H1 (cell line): ENCODE measurements at regions not wholly inside any gene's neighbourhood (a gene's known extent, or its start where the extent isn't known, plus 50 kb on each side); places are given as distances from the start of the nearest gene placed in this dataset.

Experiments used
- CTCF ChIA-PET: fragments of 300-600 bp; sonication (Branson Sonifier 250); formaldehyde crosslinking; loops from one replicate; lab custom pipeline; 2021; ENCODE audit not compliant: partially characterized antibody; lab: Charles Lee
- POLR2A ChIA-PET: fragments of 300-600 bp; sonication (Branson Sonifier 250); formaldehyde crosslinking; loops from one replicate; lab custom pipeline; 2021; ENCODE audit warnings: inconsistent platforms; ENCODE audit not compliant: partially characterized antibody; lab: Charles Lee
- DNase-seq, 2 experiments: peaks; one replicate each; pipeline versions ENCODE4 v3.0.0 to v3.0.0-alpha.2; 2010 to 2022; ENCODE audit warnings: low spot score in 2 of 2, low read depth in 1 of 2, mixed read lengths in 1 of 2
- FAIRE-seq: peaks from 2 replicates; lab custom pipeline; 2011; peaks lifted over from hg19 to GRCh38; lab: Jason Lieb, UNC
- H2AFZ ChIP-seq: 2 replicates; pipeline ENCODE4 v1.8.1; 2012; ENCODE audit warnings: low read length, inconsistent platforms
- H2AK5ac ChIP-seq: 2 replicates; pipeline ENCODE4 v1.6.1; 2013; ENCODE audit warnings: low read depth, low read length
- H2BK120ac ChIP-seq: replicated peaks from 2 replicates; pipeline ENCODE3; 2013; ENCODE audit warnings: low read depth, low read length, inconsistent platforms
- H2BK12ac ChIP-seq: 2 replicates; pipeline ENCODE4 v1.6.1; 2013; ENCODE audit warnings: low read depth, low read length
- H2BK15ac ChIP-seq: 2 replicates; pipeline ENCODE4 v1.6.1; 2013; ENCODE audit warnings: low read length
- H2BK20ac ChIP-seq: 2 replicates; pipeline ENCODE4 v1.6.1; 2013; ENCODE audit warnings: low read length
- H2BK5ac ChIP-seq: 2 replicates; pipeline ENCODE4 v1.6.1; 2013; ENCODE audit warnings: low read depth, low read length
- H3K14ac ChIP-seq: 2 replicates; pipeline ENCODE4 v1.6.1; 2013; ENCODE audit warnings: inconsistent platforms; ENCODE audit not compliant: insufficient read length
- H3K18ac ChIP-seq: 2 replicates; pipeline ENCODE4 v1.6.1; 2013; ENCODE audit warnings: low read length; ENCODE audit errors: extremely low read depth
- H3K23ac ChIP-seq: 2 replicates; pipeline ENCODE4 v1.6.1; 2013; ENCODE audit warnings: inconsistent platforms; ENCODE audit not compliant: insufficient read length
- H3K23me2 ChIP-seq: 2 replicates; pipeline ENCODE4 v1.6.1; 2013; ENCODE audit warnings: low read depth, low read length
- H3K27ac ChIP-seq: 2 replicates; pipeline ENCODE4 v1.6.1; 2011; ENCODE audit warnings: low read depth, low read length, inconsistent platforms
- H3K27me3 ChIP-seq, 4 experiments: replicated peaks in 1 of 4; 1 replicate in 1 of 4; 2 replicates in 3 of 4; pipeline versions ENCODE4 v1.6.1 to v1.8.1; 2011 to 2013; ENCODE audit warnings: low read length in 3 of 4, mild to moderate bottlenecking in 3 of 4, inconsistent platforms in 2 of 4, mixed read lengths in 2 of 4, moderate library complexity in 1 of 4; ENCODE audit not compliant: control insufficient read depth in 3 of 4, insufficient read depth in 3 of 4; ENCODE audit errors: extremely low read depth in 1 of 4
- H3K36me3 ChIP-seq, 4 experiments: 2 replicates each; pipeline versions ENCODE4 v1.6.1 to v1.8.1; 2011 to 2013; ENCODE audit warnings: mild to moderate bottlenecking in 4 of 4, low read length in 3 of 4, moderate library complexity in 2 of 4, control low read depth in 1 of 4, inconsistent platforms in 1 of 4; ENCODE audit not compliant: insufficient read depth in 4 of 4, control insufficient read depth in 2 of 4
- H3K4ac ChIP-seq: replicated peaks from 2 replicates; pipeline ENCODE3; 2013; ENCODE audit warnings: low read length, low read depth, mixed read lengths, inconsistent platforms; ENCODE audit not compliant: insufficient read length
- H3K4me1 ChIP-seq, 4 experiments: replicated peaks in 1 of 4; 1 replicate in 1 of 4; 2 replicates in 3 of 4; pipeline versions ENCODE4 v1.6.1 to v1.8.1; 2011 to 2013; ENCODE audit warnings: low read length in 3 of 4, inconsistent platforms in 2 of 4, mixed read lengths in 1 of 4; ENCODE audit not compliant: insufficient read depth in 4 of 4, control insufficient read depth in 3 of 4
- H3K4me2 ChIP-seq, 2 experiments: 2 replicates each; pipeline versions ENCODE4 v1.6.1 to v1.8.1; 2011 to 2013; ENCODE audit warnings: low read depth in 2 of 2, low read length in 2 of 2, control low read depth in 1 of 2, inconsistent platforms in 1 of 2, mild to moderate bottlenecking in 1 of 2; ENCODE audit not compliant: insufficient read depth in 1 of 2
- H3K4me3 ChIP-seq, 4 experiments: fragments of 200-600, 300-600 bp in 1 of 4; sonication (generic), shearing (Covaris generic), sonication (Bioruptor Twin) in 1 of 4; 2 replicates each; pipeline versions ENCODE4 v1.5.1 to v1.8.1; 2011 to 2016; ENCODE audit warnings: low read length in 4 of 4, low read depth in 3 of 4, control low read depth in 2 of 4, inconsistent platforms in 2 of 4, mild to moderate bottlenecking in 2 of 4, mixed read lengths in 1 of 4, moderate library complexity in 1 of 4; ENCODE audit not compliant: insufficient read depth in 2 of 4; ENCODE audit errors: extremely low read depth in 1 of 4
- H3K56ac ChIP-seq: replicated peaks from 2 replicates; pipeline ENCODE3; 2013; ENCODE audit warnings: low read depth, mild to moderate bottlenecking, mixed read lengths, low read length, inconsistent platforms; ENCODE audit not compliant: insufficient read length
- H3K79me1 ChIP-seq: 2 replicates; pipeline ENCODE4 v1.6.1; 2013; ENCODE audit warnings: low read depth, low read length, control low read depth
- H3K79me2 ChIP-seq, 2 experiments: 2 replicates each; pipeline versions ENCODE4 v1.6.1 to v1.8.1; 2012 to 2013; ENCODE audit warnings: low read length in 2 of 2, mild to moderate bottlenecking in 2 of 2, inconsistent platforms in 1 of 2; ENCODE audit not compliant: insufficient read depth in 2 of 2, control insufficient read depth in 1 of 2
- H3K9ac ChIP-seq, 4 experiments: replicated peaks in 1 of 4; 1 replicate in 1 of 4; 2 replicates in 3 of 4; pipeline versions ENCODE4 v1.6.1 to v1.8.1; 2011 to 2013; ENCODE audit warnings: low read depth in 3 of 4, low read length in 3 of 4, control low read depth in 2 of 4, mild to moderate bottlenecking in 2 of 4, moderate library complexity in 2 of 4, inconsistent platforms in 1 of 4; ENCODE audit errors: extremely low read depth in 1 of 4
- H3K9me3 ChIP-seq, 2 experiments: 2 replicates each; pipeline versions ENCODE4 v1.6.1 to v1.8.1; 2012 to 2013; ENCODE audit warnings: mild to moderate bottlenecking in 2 of 2, moderate library complexity in 2 of 2, control low read depth in 1 of 2, inconsistent platforms in 1 of 2, low read depth in 1 of 2, low read length in 1 of 2, mixed read lengths in 1 of 2; ENCODE audit not compliant: insufficient read depth in 2 of 2
- H4K20me1 ChIP-seq, 2 experiments: replicated peaks in 1 of 2; 2 replicates each; pipeline versions ENCODE3 to v1.8.1; 2011 to 2013; ENCODE audit warnings: inconsistent platforms in 2 of 2, low read length in 2 of 2, mild to moderate bottlenecking in 1 of 2; ENCODE audit not compliant: insufficient read depth in 2 of 2, control insufficient read depth in 1 of 2
- H4K5ac ChIP-seq: 2 replicates; pipeline ENCODE4 v1.6.1; 2013; ENCODE audit warnings: low read length, low read depth, mixed read lengths, inconsistent platforms; ENCODE audit not compliant: insufficient read length
- H4K8ac ChIP-seq: 2 replicates; pipeline ENCODE4 v1.8.0; 2013; ENCODE audit warnings: mild to moderate bottlenecking, moderate library complexity, low read length, inconsistent platforms; ENCODE audit not compliant: insufficient read depth; ENCODE audit errors: extremely low read depth
- H4K91ac ChIP-seq: replicated peaks from 2 replicates; pipeline ENCODE3; 2013; ENCODE audit warnings: low read length, mixed read lengths, inconsistent platforms; ENCODE audit not compliant: insufficient read length
- CBX5 ChIP-seq: fragments of 300-800, 300-1000 bp; sonication (generic); IDR thresholded peaks from 2 replicates; pipeline ENCODE4 v1.7.1; 2016; ENCODE audit warnings: antibody characterized with exemption, low read length, low read depth
- CHD1 ChIP-seq: IDR thresholded peaks from 2 replicates; pipeline ENCODE4 v1.6.1; 2012; ENCODE audit warnings: low read depth, low read length, improper control_type of control experiment
- EGR1 ChIP-seq: IDR thresholded peaks from 2 replicates; pipeline ENCODE4 v1.6.1; 2011; ENCODE audit warnings: low read depth, low read length, borderline replicate concordance
- KDM1A ChIP-seq: fragments of 200-600, 300-600 bp; sonication (generic); IDR thresholded peaks from 2 replicates; pipeline ENCODE4 v1.7.1; 2016; ENCODE audit warnings: mild to moderate bottlenecking, low read length, borderline replicate concordance
- KDM4A ChIP-seq: IDR thresholded peaks from one replicate; pipeline ENCODE4 v1.7.1; 2012; ENCODE audit warnings: low read depth, mild to moderate bottlenecking, moderate library complexity, low read length, inconsistent platforms; ENCODE audit not compliant: severe bottlenecking
- SIRT6 ChIP-seq: IDR thresholded peaks from one replicate; pipeline ENCODE4 v1.7.1; 2012; ENCODE audit warnings: low read length, inconsistent platforms
- TAF1 ChIP-seq: IDR thresholded peaks from 2 replicates; pipeline ENCODE4 v1.6.1; 2011; ENCODE audit warnings: mild to moderate bottlenecking, low read depth, low read length
- TBP ChIP-seq: IDR thresholded peaks from 2 replicates; pipeline ENCODE4 v1.6.1; 2011; ENCODE audit warnings: low read depth, low read length, improper control_type of control experiment
- WGBS, 2 experiments: shearing (Covaris generic) in 1 of 2; methylation state at CpG; one replicate each; pipeline versions ENCODE4 v1.1.6 to v1.1.7; 2013 to 2015; ENCODE audit warnings: low lambda C conversion rate in 2 of 2, mixed read lengths in 2 of 2, inconsistent platforms in 1 of 2, low coverage in 1 of 2, missing lambda C conversion rate in 1 of 2; ENCODE audit not compliant: insufficient replicate concordance in 2 of 2, insufficient coverage in 1 of 2, insufficient read length in 1 of 2; ENCODE audit errors: extremely low coverage in 1 of 2, missing lambda C conversion rate in 1 of 2; 5-methylcytosine and 5-hydroxymethylcytosine counted together
- TF ChIP-seq, protein P1 (sequence below): IDR thresholded peaks from 2 replicates; pipeline ENCODE4 v1.6.1; 2012; ENCODE audit warnings: low read length, inconsistent platforms

DNA sequence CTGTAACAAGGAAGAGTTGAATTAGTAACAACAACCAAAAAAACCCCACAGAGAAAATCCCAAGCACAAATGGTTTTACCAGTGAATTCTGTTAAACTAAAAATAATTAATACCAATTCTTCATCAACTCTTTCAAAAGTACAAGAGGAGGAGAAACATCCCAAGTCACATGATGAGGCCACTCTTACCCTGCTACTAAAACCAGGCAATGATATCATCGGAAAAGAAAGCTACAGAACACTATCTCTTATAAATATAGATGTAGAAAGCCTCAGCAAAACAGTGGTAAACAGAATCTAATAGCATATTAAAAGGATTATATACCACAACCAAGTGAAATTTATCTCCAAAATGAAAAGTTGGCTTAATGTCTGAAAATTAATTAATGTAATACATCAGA lies 168.1 kb upstream of the SLCO3A1 start:
- CTCF ChIA-PET: no interaction called here
- H3K27ac ChIP-seq: no peak overlapping the region
- 68% methylated on average over 1 of the region's 1 CpG; no CpG with 5 or more reads in 1 of the 2 experiments for WGBS, 2 experiments

More for the DNA sequence above, 168.1 kb upstream of the SLCO3A1 start:
- Histone ChIP-seq H2AK5ac (no peak overlapping the region), H3K4me2 (no peak overlapping the region), H2BK120ac (no peak overlapping the region), H3K18ac (no peak overlapping the region), H2BK5ac (no peak overlapping the region), H3K14ac (no peak overlapping the region), H3K27me3 (no peaks in the 10 kb centered on the region; a peak in 1 of 7 replicates), H4K5ac (no peak overlapping the region), H3K4ac (no peak overlapping the region), H3K9ac (no peak overlapping the region), H3K79me1 (no peaks in the 10 kb centered on the region), H3K4me3 (no peak overlapping the region), H3K23me2 (no peaks in the 10 kb centered on the region), H2BK20ac (no peak overlapping the region), H3K9me3 (no peaks in the 10 kb centered on the region), H4K8ac (no peak overlapping the region), H2AFZ (no peak overlapping the region), H3K4me1 (no peaks in the 10 kb centered on the region), H3K36me3 (no peaks in the 10 kb centered on the region), H4K91ac (no peak overlapping the region), H2BK12ac (no peak overlapping the region), H3K23ac (no peak overlapping the region), H3K56ac (no peak overlapping the region), H2BK15ac (no peak overlapping the region), H4K20me1 (no peaks in the 10 kb centered on the region), H3K79me2 (no peaks in the 10 kb centered on the region)
- FAIRE-seq (no peak), DNase-seq (no peak)
- POLR2A ChIA-PET: no interaction called here
- TF ChIP-seq TAF1 (no peak), KDM4A (no peak), CBX5 (no peak), TBP (no peak), KDM1A (no peak), SIRT6 (no peak), EGR1 (no peak), CHD1 (no peak)
- TF ChIP-seq, protein P1, sequence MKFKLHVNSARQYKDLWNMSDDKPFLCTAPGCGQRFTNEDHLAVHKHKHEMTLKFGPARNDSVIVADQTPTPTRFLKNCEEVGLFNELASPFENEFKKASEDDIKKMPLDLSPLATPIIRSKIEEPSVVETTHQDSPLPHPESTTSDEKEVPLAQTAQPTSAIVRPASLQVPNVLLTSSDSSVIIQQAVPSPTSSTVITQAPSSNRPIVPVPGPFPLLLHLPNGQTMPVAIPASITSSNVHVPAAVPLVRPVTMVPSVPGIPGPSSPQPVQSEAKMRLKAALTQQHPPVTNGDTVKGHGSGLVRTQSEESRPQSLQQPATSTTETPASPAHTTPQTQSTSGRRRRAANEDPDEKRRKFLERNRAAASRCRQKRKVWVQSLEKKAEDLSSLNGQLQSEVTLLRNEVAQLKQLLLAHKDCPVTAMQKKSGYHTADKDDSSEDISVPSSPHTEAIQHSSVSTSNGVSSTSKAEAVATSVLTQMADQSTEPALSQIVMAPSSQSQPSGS: no peak
